ENCODE measurements at regions not wholly inside any gene's neighbourhood (a gene's known extent, or its start where the extent isn't known, plus 50 kb on each side); places are given as distances from the start of the nearest gene placed in this dataset.

DNA sequence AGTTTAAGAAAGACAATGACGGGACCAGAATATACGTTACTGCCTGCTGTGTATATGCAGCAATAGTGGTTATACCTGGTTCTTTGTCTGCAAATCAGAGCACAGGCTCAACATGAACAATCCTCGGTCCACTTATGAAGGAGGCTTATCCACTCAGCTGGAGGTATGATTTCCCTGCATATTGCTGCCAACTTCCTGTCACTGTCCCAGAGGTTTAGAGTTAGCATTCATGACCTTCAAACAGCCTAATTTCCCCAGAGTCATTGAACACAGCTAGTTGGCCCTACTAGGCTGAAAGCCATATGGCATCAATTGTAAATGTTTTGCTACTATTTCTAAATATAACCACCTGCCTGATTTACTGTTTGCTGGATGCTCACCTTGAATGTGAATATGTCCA lies 224.9 kb upstream of the ZNF717 start:
- DNase-seq (ENCODE audit: low spot score) = no peak

DNA sequence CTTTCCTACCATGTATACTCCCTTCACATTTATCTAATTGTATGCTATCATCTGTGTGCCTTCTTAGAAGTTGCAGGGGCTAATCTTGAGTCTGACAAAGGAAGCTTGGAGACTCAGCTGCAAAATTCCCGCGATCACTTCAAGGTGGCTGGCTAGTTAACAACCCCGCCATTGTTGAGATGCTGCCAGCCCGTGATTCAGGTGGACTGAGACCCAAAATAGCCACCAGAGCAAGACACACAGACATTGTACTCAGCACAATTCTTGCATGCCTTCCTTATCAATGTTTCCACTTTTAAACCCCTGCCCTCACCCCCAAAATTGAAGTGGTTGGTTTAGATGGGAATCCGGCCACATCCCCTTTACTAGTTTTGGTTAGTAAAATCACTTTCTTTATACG lies 225.8 kb upstream of the ZNF717 start:
- DNase-seq (ENCODE audit: low spot score) = no peak

DNA sequence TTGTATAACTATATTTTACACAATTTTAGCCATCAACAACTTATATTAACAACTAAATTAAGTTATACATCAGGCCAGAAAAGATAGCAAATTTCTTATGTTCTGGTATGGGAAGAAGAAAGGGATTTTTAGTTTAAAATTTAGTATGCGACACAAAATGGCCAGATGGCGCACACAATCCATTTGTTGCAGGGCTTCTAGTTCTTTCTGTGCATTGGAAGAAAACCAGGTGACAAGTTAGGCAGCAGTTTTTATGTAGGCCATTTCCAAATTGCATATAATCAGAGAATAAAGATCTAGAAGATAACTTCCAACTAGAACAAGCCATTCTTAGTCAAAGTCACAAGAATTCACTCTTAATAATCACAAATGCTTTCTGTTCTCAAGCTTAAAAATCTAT lies 230.1 kb upstream of the ZNF717 start:
- no peak for DNase-seq (ENCODE audit: low spot score)

DNA sequence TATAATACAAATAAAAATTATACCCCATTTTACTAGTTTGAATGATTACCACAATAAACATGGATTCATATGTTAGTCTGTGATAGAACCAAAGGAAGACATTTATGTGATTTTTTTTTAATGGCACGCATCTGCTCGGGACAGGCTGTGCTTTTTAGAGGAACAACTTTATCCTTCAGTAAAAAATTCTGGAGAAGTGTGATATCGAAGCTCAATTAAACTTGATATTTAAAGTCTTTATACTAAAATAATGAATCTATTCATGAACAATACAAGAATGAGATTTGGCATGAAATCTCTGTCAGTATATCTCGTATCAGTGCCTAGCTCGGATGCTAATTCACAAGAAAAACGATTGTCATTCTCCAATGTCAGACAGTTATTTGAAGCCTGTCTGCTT lies 230.8 kb upstream of the ZNF717 start:
- DNase-seq (ENCODE audit: low spot score) = no peak

DNA sequence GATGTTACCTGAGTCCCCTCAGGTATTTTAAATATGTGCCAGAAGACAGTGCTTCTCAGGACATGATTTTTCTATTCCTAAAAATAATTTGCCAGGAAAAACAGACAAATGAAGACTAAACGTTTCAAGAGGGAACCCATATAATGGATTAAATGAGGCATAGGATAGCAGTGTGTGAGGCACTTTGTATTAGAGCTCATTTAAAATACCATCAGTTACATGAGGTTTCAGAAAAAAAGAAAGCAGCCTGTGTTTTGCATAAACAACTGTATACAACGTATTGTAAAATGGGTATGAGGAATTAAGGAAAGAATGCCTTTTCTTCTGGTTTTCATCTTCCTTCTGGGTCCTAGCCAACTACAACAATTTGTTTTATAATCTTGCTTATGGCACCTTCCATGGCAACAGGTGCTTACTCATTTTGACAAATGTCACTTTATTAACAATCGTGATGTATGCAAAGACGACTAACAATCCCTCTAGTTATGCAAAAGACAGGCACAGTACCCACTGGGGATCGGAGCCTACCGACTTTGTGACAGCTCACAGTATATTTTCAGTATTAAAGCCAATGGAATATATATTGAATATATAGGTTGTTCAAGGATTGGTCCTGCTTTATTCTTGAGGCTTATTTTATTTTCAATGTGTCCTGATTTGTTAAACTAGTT lies 231.6 kb upstream of the ZNF717 start:
- DNase-seq (ENCODE audit: low spot score) = no peak

DNA sequence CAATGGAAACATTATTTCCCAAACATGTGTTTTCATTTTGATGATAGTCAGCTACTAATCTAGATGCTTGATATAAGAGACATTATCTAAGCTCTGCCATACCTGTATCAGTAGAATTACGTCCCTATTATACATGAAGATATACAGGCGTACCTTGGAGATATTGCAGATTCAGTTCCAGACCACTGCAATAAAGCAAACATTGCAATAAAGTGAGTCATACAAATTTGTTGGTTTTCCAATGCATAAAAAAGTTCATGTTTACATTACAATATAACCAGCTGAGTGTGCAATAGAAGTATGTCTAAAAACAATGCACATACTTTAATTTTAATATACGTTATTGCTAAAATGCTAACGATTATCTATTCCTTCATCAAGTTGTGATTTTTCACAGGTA lies 236.0 kb upstream of the ZNF717 start:
- DNase-seq (ENCODE audit: low spot score) = no peak

DNA sequence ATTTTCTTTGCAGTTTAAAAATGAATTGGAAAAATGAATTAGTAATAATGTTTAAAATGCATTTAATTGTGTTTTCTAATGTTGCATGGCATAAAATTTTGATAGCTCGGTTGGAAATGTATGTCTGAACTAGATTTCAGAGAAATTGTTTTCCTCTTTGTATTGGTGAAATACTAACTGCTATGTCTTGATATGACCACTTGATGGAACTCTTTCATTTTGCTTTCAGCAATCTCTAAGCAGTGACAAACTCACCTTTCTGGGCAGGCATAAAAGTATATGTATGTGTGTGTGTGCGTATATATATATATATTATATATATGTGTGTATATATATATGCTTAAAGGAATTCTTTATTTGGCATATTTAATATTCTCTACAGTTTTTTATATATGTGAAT lies 239.3 kb upstream of the ZNF717 start:
- DNase-seq (ENCODE audit: low spot score) = peak; percentile 47

DNA sequence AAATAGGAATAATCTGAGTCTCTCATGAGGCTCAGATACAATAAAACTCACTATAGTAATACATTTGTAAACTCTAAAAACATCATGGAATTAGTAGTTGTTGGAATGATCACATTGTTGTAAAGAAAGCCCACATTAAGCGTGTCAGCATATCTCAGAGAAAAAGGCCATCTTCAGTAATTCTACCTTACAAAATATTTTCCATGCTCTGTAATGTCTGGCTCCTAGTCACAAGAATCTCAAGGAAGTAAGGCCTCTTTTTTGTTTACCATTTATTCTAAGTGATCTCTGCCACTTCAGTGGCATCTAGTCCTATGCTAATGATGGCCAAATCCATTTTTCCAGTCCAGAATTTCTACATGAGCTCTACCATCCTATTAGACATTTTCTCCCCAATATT lies 240.2 kb upstream of the ZNF717 start:
- DNase-seq (ENCODE audit: low spot score) = no peak

DNA sequence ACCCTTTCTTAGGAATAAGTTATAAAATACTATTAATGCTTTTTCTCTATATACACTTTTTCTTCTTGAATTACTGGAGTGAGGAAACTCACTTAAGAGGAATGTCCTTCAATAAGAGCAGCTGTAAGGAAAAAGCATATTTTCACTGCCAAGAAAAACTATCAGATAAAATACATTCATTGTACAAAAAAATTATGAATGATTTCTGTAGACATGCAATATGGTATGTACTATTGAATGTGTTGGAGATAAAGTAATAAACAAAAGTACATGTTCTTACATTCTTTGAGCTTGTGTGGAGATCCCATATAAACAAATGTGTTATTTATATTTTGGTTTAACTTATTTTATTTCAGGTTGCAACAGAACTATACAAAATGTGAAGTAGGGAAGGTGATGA lies 241.0 kb upstream of the ZNF717 start:
- no peak for DNase-seq (ENCODE audit: low spot score)

DNA sequence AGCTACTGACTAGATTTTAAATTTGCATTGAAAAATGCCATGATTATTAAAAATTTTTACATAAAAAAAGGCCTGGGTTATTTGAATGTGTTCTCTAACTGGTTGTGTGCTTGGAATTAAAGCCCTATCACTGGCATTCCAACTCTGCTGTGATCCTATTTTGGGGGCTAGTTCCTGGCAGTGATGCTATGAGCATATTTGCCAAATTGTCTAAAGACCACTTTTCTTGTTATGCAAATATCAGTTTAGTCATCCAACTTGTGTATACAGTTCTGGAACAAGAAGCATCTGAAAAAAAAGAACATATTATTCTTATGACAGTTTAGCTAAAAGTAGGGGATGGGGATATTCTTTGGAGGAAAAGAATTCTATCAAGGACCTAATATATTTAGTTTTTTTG lies 243.4 kb upstream of the ZNF717 start:
- DNase-seq (ENCODE audit: low spot score) = no peak

DNA sequence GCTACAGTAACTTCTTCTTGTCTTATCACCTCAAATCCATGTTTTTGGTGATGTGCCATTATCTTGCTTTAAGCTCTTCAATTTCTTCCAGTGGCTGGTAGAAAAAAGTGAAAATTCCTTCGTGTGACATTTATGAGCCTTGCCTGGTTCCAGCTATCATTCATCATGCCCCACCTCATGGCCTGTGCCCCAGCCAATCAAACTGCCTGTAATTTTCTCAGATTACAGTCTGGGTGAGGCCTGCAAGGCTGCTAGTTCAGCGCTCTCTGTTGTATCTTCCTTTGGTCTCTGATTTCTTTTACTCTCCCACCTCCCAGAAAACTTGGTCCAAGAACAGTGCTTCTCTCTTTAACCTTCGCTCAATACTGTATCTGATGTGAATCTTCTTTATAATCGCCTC lies 249.3 kb upstream of the ZNF717 start:
- DNase-seq (ENCODE audit: low spot score) = no peak

DNA sequence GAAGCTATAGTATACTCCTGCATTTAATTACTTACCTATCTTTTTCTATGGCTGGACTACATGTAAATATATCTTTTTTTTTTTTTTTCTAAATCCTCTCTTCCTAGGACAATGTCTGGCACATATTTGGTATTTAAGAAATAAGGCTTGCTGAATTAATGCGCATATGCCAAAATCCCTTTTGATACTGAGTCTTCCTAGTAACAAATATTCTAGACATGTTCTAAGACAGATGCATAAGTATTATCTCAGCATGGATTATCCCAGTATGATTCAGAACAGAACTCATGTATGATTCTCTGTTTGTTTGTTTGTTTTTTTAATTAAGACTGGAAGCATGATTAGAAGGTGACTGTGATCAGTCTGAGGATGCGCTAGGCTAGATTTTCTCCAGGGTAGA lies 249.8 kb upstream of the ZNF717 start:
- DNase-seq (ENCODE audit: low spot score) = no peak

DNA sequence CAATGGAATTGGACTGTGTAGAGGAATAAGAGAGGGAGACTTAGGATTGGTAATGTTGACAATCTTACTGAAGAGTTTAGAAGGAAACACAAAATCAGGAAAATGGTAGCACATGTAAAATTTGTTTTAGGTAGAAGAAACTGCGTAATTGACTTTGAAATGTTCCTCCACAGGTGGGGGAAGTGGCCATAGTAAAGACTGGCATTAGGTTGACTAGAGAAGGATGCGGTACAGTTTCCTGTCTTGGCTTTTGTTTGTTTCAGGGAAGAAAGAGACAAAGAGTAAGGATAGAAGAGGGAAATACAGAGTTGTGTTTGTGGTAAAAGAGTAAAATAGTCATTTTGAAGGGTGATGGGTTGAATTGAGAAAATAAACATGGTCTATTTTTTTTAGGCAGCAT lies 253.6 kb upstream of the ZNF717 start:
- no peak for DNase-seq (ENCODE audit: low spot score)

DNA sequence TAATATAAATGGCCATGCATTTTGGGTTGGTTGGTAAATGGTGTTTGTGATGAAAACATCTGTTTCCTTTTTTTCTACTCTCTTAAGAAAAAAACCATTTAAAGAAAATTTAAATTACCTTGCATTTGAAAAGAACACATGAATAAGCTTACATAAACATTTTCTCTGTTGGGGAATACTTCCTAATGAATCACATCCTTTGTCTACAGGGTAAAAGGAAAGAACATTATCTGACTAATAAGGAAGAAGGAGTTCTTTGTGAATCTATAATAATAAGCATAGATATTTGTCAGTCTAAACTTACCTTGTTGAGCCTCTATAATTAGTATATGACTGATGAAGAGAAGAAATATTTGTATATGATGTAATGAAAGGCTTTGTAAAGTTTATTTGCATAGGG lies 254.1 kb upstream of the ZNF717 start:
- DNase-seq (ENCODE audit: low spot score) = peak; percentile 82

DNA sequence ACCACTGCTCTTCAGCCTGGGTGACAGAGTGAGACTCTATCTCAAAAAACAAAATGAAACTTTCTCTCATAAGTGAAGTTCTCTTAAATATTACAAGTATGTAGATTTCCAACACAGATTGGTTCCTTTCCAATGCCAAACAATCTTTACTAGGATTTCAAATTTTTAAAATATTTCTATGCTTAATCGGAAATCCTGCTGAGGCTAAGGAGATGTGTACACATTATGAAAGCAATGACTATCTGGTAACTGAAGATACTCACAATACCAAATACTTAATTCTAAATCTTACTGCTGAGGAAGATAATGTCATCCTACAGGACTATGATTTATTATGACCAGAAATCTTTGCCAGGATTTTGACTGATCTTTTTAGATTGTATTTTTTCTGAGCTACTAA lies 255.6 kb upstream of the ZNF717 start:
- no peak for DNase-seq (ENCODE audit: low spot score)

DNA sequence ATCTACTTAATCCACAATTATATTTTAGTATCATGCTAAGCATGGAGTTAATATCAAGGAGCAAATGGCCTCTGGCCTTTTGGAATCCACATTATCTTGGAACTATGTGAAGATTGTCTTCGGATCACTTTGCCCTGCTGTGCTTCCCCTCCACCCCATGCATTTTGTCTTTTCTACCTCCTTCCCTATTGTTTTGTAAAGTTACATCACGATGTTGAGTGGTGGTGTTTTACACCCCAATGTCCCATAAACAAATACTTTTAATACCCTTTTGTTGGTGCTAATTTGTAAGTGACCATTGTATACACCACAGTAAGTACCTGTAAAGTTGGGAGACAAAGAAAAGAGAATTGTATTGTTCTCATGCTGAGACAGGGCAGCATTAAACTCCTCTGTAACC lies 258.4 kb upstream of the ZNF717 start:
- DNase-seq (ENCODE audit: low spot score) = no peak

DNA sequence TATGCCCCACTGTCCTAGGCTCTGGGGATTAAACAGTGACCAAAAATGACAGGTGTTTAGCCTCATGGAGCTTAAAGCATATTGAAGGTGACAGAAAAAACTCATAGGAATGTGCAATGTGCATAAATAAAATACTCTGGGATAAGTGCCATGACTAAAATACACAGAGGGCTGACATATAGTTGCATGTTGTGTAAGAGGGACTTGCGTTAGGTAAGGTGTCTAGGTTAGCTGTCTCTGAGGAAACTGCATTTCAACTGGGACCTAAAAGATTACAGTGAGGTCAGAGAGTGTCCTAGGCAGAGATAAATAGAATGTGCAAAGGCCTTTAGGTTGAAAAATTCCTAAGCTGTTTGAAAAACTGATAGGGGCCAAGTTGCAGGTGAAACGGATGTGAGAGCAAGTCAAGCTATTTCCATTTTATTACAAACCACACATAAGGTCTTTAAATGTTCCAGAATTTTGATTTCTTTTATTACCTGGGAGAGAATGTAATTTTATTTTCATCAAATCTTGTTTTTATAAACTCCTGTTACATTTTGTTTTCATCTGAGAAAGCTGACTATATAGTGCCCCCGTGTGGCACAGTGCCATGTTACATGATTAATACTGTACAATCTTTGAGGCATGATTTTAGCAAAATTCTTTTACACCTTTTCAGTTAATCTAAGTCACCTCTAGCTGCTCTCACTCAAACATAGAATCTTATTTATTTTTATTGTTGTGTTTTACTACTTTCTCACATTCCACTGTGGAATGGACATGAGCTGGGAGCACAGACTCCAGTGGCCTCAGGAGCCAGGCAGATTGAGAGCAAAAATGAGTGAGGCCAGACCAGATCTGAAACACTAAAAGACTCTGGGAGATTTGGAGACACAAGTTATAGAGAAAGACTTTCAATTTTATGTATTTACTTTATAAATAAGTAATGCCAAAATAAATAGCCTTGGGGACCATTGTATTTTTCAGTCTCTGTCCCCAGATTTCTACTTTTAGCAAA lies 259.6 kb upstream of the ZNF717 start:
- DNase-seq (ENCODE audit: low spot score) = no peak

DNA sequence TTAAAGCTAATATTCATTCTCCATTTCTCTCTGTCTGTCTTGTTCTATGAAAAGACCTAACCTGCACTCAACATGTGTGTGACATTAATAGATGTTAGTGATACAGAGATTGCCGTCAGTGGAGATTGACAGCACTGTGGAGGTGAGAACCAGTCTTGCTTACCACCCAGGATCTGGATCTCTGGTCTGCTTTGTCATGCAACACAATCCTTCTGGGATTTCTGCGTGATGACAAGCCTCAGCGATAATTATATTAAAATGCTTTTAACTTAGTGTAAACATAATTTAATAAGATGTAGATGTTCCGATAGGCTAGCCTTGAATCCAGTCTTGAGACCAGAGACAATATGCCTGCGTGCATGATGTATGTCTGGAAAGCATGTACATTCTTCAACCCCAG lies 262.0 kb upstream of the ZNF717 start:
- DNase-seq (ENCODE audit: low spot score) = no peak

DNA sequence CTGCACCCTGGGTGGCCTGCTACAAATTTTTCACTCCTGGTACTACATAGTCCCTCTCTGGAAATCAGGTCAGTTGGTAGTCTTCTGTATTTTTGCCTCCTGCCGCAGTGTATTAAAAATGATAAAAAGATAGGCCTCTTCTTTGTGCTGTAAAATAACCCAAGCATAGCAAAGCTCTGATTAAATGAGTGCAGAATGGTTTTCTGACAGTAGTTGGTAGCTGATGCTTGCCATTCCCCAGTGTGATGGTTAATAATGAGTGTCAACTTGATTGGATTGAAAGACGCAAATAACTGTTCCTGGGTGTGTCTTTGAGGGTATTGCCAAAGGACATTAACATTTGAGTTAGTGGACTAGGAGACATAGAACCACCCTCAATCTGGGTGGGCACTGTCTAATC lies 264.4 kb upstream of the ZNF717 start:
- DNase-seq (ENCODE audit: low spot score) = no peak

DNA sequence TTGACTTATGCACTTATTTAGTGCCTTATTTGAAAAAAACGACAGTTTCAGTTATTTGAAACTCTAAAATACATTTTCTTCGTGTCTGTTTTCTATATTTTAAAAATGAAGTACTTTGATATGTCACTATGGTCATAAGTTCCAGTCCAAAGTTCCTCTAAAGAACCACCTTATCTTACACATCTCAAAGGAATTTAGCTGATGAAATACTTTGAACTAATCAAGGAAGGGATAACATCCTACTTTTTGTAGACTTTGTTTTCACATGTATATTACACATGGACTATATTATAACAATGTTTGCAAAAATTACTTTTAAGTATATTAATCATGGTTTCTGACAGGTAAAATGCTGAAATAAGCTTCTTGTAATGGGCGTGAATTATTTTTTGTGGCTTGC lies 265.8 kb upstream of the ZNF717 start:
- DNase-seq (ENCODE audit: low spot score) = no peak

DNA sequence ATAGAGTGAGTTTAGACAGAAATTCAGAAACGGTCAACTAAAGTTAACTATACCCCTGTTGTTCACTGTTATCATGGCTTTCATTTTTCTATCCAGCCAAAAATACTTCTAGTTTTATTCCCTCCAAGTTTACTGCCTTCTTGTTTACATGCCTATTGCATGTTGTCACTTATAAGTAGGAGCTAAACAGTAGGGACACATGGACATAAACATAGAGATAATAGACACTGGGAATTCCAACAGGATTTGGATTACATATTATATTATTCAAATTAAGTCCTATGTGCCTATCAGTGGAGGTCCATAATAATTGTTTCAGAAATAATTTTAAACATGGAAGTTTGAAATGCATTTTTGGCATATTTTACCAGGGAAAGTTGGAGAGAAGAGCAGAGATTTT lies 269.1 kb upstream of the ZNF717 start:
- no peak for DNase-seq (ENCODE audit: low spot score)

DNA sequence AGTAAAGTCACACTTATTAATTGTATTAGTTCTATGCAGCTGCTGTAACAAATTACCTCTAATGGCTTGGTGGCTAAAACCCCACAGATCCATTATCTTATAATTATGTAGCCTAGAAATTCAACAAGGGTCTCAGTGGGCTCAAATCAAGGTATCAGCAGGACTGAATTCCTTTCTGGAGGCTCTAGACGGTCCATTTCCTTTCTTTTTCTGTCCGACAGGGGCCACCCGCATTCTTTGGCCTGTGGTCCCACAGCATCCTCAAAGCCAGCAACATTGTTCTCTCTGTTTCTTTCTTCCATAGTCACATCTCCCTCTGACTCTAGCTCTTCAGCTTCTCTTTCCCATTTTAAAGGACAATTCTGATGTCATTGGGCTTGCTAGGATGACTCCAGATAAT lies 276.3 kb upstream of the ZNF717 start:
- DNase-seq (ENCODE audit: low spot score) = no peak

DNA sequence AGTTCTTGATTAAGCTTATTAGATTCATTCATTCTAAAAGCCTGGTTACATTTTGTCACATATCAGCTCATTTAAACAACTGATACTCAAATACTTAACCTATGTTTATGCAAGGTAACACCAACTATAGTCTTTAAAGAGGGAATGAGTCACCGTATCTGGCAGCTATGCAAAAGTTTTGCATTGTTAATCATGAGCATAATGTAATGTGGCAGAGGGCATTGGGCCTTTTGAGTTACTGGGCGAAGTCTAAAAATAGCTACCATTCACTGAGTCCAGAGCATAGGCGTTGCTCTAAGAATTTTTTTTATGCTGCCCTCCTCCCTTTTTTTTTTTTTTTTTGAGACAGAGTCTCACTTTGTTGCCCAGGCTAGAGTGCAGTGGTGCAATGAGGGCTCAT lies 277.7 kb upstream of the ZNF717 start:
- peak; percentile 29 for DNase-seq (ENCODE audit: low spot score)

DNA sequence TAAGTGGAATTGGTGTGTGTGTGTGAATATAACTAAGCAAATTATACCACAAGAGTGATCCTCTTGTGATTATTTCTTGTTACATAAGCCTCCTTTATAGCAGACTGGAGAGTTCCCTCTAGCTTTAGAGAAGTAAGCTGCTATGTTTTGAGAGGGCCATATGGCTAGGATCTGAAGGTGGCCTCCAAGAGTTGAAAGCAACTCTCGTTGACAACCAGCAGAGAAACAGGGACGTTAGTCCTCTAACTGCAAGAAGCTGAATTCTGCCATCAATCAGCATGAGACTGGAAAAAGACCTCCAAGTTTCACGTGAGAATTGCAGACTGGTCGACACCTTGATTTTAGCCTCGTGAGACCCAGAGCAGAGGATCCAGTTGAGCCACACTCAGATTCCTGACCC lies 278.5 kb upstream of the ZNF717 start:
- DNase-seq (ENCODE audit: low spot score) = no peak
